Breast epithelium (tissue), 3 donors: ENCODE measurements at regions not wholly inside any gene's neighbourhood (a gene's known extent, or its start where the extent isn't known, plus 50 kb on each side); places are given as distances from the start of the nearest gene placed in this dataset.

ENCODE experiments used
- POLR2A ChIP-seq: fragments of 450-650 bp; IDR thresholded peaks from one replicate; pipeline ENCODE4 v1.6.1; 2016; ENCODE audit warnings: antibody characterized with exemption, mild to moderate bottlenecking, moderate library complexity
- TF ChIP-seq, protein P1 (sequence below), 3 donors: fragments of 450-650 bp; IDR thresholded peaks; one replicate each; pipeline ENCODE4 v1.5.1; 2016 to 2017; ENCODE audit warnings: antibody characterized with exemption in 3 of 3, mild to moderate bottlenecking in 3 of 3, moderate library complexity in 3 of 3

GRCh38 chr7:88357781-88358525, 51.3 kb upstream of the STEAP4 start:
- TF ChIP-seq, protein P1, sequence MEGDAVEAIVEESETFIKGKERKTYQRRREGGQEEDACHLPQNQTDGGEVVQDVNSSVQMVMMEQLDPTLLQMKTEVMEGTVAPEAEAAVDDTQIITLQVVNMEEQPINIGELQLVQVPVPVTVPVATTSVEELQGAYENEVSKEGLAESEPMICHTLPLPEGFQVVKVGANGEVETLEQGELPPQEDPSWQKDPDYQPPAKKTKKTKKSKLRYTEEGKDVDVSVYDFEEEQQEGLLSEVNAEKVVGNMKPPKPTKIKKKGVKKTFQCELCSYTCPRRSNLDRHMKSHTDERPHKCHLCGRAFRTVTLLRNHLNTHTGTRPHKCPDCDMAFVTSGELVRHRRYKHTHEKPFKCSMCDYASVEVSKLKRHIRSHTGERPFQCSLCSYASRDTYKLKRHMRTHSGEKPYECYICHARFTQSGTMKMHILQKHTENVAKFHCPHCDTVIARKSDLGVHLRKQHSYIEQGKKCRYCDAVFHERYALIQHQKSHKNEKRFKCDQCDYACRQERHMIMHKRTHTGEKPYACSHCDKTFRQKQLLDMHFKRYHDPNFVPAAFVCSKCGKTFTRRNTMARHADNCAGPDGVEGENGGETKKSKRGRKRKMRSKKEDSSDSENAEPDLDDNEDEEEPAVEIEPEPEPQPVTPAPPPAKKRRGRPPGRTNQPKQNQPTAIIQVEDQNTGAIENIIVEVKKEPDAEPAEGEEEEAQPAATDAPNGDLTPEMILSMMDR (IDR thresholded peaks at IDR 0.05): peak in 2 of 3 donors; percentile 46 to 47
- TF ChIP-seq POLR2A: no peak
